K562 (cell line): ENCODE measurements at regions not wholly inside any gene's neighbourhood (a gene's known extent, or its start where the extent isn't known, plus 50 kb on each side); places are given as distances from the start of the nearest gene placed in this dataset.

Experiments used
- ATAC-seq: fragments of 200-7000 bp; cut with Tn5 transposase; 3 replicates; pipeline ENCODE4 v1.9.1; 2020; ENCODE audit warnings: moderate library complexity
- BruUV-seq: library from RNA; stranded (reverse); fragments of 400-500 nt; replicated peaks from 2 replicates; lab custom pipeline; 2021; lab: Mats Ljungman, UMichigan
- CTCF ChIA-PET: fragments of 300-600 bp; formaldehyde crosslinking; extraction: SDS; loops from one replicate; lab custom pipeline; 2021; ENCODE audit warnings: low intra/inter-chr PET ratio; lab: Yijun Ruan, JAX
- POLR2A ChIA-PET: fragments of 300-600, 350-650 bp; sonication (Branson Sonifier 250); formaldehyde crosslinking; extraction: SDS; loops from one replicate; lab custom pipeline; 2021; ENCODE audit warnings: antibody characterized with exemption, inconsistent platforms; lab: Yijun Ruan, JAX
- DNase-seq, 4 experiments: peaks; one replicate each; pipeline versions ENCODE4 v3.0.0 to v3.0.0-alpha.2; 2011 to 2018; ENCODE audit warnings: low spot score in 3 of 4, mixed read lengths in 3 of 4; ENCODE audit errors: extremely low read depth in 1 of 4
- FAIRE-seq: peaks from 2 replicates; lab custom pipeline; 2011; peaks lifted over from hg19 to GRCh38; lab: Jason Lieb, UNC
- H2AFZ ChIP-seq: 2 replicates; pipeline ENCODE4 v1.6.0; 2011; ENCODE audit warnings: low read depth, low read length, control low read depth, inconsistent platforms
- H3K27ac ChIP-seq: fragments of 200-600 bp; 3 replicates; pipeline ENCODE4 v1.8.0; 2011; ENCODE audit warnings: low read depth, mild to moderate bottlenecking, control low read depth, inconsistent platforms, low read length, moderate library complexity, mixed read lengths; ENCODE audit errors: extremely low read depth
- H3K27me3 ChIP-seq, 2 experiments: fragments of 300-600 bp in 1 of 2; 2 replicates in 1 of 2; 3 replicates in 1 of 2; pipeline versions ENCODE4 v1.6.0 to v1.8.0; 2011; ENCODE audit warnings: inconsistent platforms in 2 of 2, low read length in 2 of 2, mild to moderate bottlenecking in 1 of 2, mixed read lengths in 1 of 2, moderate library complexity in 1 of 2; ENCODE audit not compliant: control insufficient read depth in 2 of 2, insufficient read depth in 2 of 2
- H3K36me3 ChIP-seq: fragments of 300-600 bp; 3 replicates; pipeline ENCODE4 v1.8.0; 2011; ENCODE audit warnings: mild to moderate bottlenecking, low read length, inconsistent platforms; ENCODE audit not compliant: control insufficient read depth, insufficient read depth
- H3K4me1 ChIP-seq, 2 experiments: fragments of 200-600 bp in 1 of 2; replicated peaks in 1 of 2; 2 replicates in 1 of 2; 3 replicates in 1 of 2; pipeline versions ENCODE4 v1.5.1 to v1.8.0; 2011; ENCODE audit warnings: inconsistent platforms in 2 of 2, low read length in 2 of 2, mild to moderate bottlenecking in 1 of 2, mixed read lengths in 1 of 2, moderate library complexity in 1 of 2; ENCODE audit not compliant: control insufficient read depth in 2 of 2, insufficient read depth in 2 of 2
- H3K4me2 ChIP-seq: 2 replicates; pipeline ENCODE4 v1.6.1; 2011; ENCODE audit warnings: low read length, control low read depth, inconsistent platforms, mixed read lengths; ENCODE audit not compliant: insufficient read depth
- H3K4me3 ChIP-seq: fragments of 200-600 bp; sonication (generic), shearing (Covaris generic); 2 replicates; pipeline ENCODE4 v1.5.1; 2016; ENCODE audit warnings: control low read depth, inconsistent platforms
- H3K79me2 ChIP-seq: fragments of 200-600 bp; 3 replicates; pipeline ENCODE4 v1.8.0; 2011; ENCODE audit warnings: low read length, inconsistent platforms; ENCODE audit not compliant: control insufficient read depth, insufficient read depth
- H3K9ac ChIP-seq, 2 experiments: 2 replicates each; pipeline versions ENCODE4 v1.6.0 to v1.6.1; 2011; ENCODE audit warnings: low read depth in 2 of 2, low read length in 2 of 2, control low read depth in 1 of 2, inconsistent platforms in 1 of 2, mild to moderate bottlenecking in 1 of 2, mixed read lengths in 1 of 2; ENCODE audit not compliant: insufficient read depth in 1 of 2
- H3K9me1 ChIP-seq: one replicate; pipeline ENCODE4 v1.6.0; 2011; ENCODE audit warnings: inconsistent platforms, mild to moderate bottlenecking, low read length, moderate library complexity; ENCODE audit not compliant: control insufficient read depth, insufficient read depth
- H3K9me3 ChIP-seq: replicated peaks from 2 replicates; pipeline ENCODE4 v1.5.1; 2011; ENCODE audit warnings: low read depth, low read length, inconsistent platforms; ENCODE audit not compliant: control insufficient read depth, insufficient read depth
- H4K20me1 ChIP-seq: replicated peaks from 2 replicates; pipeline ENCODE4 v1.6.1; 2011; ENCODE audit warnings: low read length, inconsistent platforms, mixed read lengths; ENCODE audit not compliant: control insufficient read depth, insufficient read depth
- ARHGAP35 ChIP-seq: fragments of 450-650 bp; IDR thresholded peaks from 2 replicates; pipeline ENCODE4 v1.6.1; 2018; ENCODE audit not compliant: partially characterized antibody
- ATF1 ChIP-seq, 2 experiments: fragments of 450-650 bp in 1 of 2; IDR thresholded peaks; 2 replicates each; pipeline ENCODE4 v1.6.1; 2016; ENCODE audit warnings: missing compliant biosample characterization in 1 of 2, missing genetic modification characterization in 1 of 2
- CBX8 ChIP-seq: fragments of 200-600 bp; sonication (generic); IDR thresholded peaks from 2 replicates; pipeline ENCODE4 v1.6.1; 2012; ENCODE audit warnings: borderline replicate concordance, mixed run types, low read depth, mild to moderate bottlenecking, moderate library complexity, mixed read lengths, low read length, control low read depth, inconsistent platforms; ENCODE audit not compliant: poor library complexity, severe bottlenecking; ENCODE audit errors: extremely low read depth
- CEBPB ChIP-seq: fragments of 450-650 bp; IDR thresholded peaks from 2 replicates; pipeline ENCODE4 v1.6.1; 2016; ENCODE audit warnings: missing genetic modification characterization, missing compliant biosample characterization
- ERF ChIP-seq: fragments of 450-650 bp; formaldehyde crosslinking; IDR thresholded peaks from 2 replicates; pipeline ENCODE4 v1.4.0; 2020; ENCODE audit warnings: mild to moderate bottlenecking, mixed read lengths
- ETS2 ChIP-seq: IDR thresholded peaks from 2 replicates; pipeline ENCODE4 v1.6.1; 2016; ENCODE audit warnings: borderline replicate concordance, missing genetic modification characterization, mild to moderate bottlenecking, moderate library complexity, missing compliant biosample characterization; ENCODE audit not compliant: poor library complexity, severe bottlenecking
- LCOR ChIP-seq: sonication (generic); formaldehyde crosslinking; IDR thresholded peaks from 2 replicates; pipeline ENCODE4 v1.8.0; 2022; ENCODE audit warnings: mild to moderate bottlenecking, missing genetic modification reagents
- NBN ChIP-seq: fragments of 450-650 bp; IDR thresholded peaks from 2 replicates; pipeline ENCODE4 v1.6.1; 2016; ENCODE audit warnings: low read depth, mild to moderate bottlenecking
- NCOA2 ChIP-seq, 2 experiments: fragments of 450-650 bp; IDR thresholded peaks; 2 replicates each; pipeline ENCODE4 v1.6.1; 2018; ENCODE audit warnings: mild to moderate bottlenecking in 2 of 2, moderate library complexity in 1 of 2; ENCODE audit not compliant: partially characterized antibody in 2 of 2
- NR2C1 ChIP-seq, 2 experiments: fragments of 450-650 bp; IDR thresholded peaks; 2 replicates each; pipeline ENCODE4 v1.6.1; 2017; ENCODE audit warnings: mild to moderate bottlenecking in 2 of 2, antibody characterized with exemption in 1 of 2, inconsistent platforms in 1 of 2, missing compliant biosample characterization in 1 of 2, missing genetic modification characterization in 1 of 2
- PURB ChIP-seq: sonication (generic); formaldehyde crosslinking; IDR thresholded peaks from 2 replicates; pipeline ENCODE4 v1.9.0; 2021; ENCODE audit warnings: low read depth, mild to moderate bottlenecking, missing genetic modification reagents
- SIN3A ChIP-seq, 2 experiments: fragments of 150-350 bp in 1 of 2; IDR thresholded peaks; 2 replicates each; pipeline ENCODE4 v1.6.1; 2011 to 2016; ENCODE audit warnings: borderline replicate concordance in 2 of 2, low read depth in 2 of 2, low read length in 2 of 2, mild to moderate bottlenecking in 2 of 2, moderate library complexity in 2 of 2; ENCODE audit not compliant: control insufficient read depth in 1 of 2
- TCF7 ChIP-seq: sonication (generic); IDR thresholded peaks from 2 replicates; pipeline ENCODE4 v1.6.1; 2016; ENCODE audit warnings: antibody characterized with exemption, borderline replicate concordance
- ZBED1 ChIP-seq: IDR thresholded peaks from 2 replicates; pipeline ENCODE4 v1.6.1; 2014
- ZBTB8A ChIP-seq: fragments of 450-650 bp; IDR thresholded peaks from 2 replicates; pipeline ENCODE4 v1.6.1; 2018; ENCODE audit warnings: mild to moderate bottlenecking, moderate library complexity; ENCODE audit not compliant: partially characterized antibody
- ZEB2 ChIP-seq: fragments of 450-650 bp; IDR thresholded peaks from 2 replicates; pipeline ENCODE4 v1.6.1; 2016
- ZNF354B ChIP-seq: fragments of 250-450 bp; sonication (Bioruptor Pico); IDR thresholded peaks from 2 replicates; pipeline ENCODE4 v1.4.0; 2020
- WGBS: fragments of 100-300 bp; shearing (Covaris generic); methylation state at CpG from one replicate; pipeline ENCODE4 v1.1.6; 2016; ENCODE audit warnings: low coverage, mixed read lengths; ENCODE audit not compliant: insufficient coverage; ENCODE audit errors: missing lambda C conversion rate; 5-methylcytosine and 5-hydroxymethylcytosine counted together
- in situ Hi-C: fragments of 300-500 bp; cut with MboI; formaldehyde crosslinking; loops from 4 replicates; pipeline ENCODE4 v1.15.0; 2018; ENCODE audit warnings: inconsistent platforms, mixed read lengths
- intact Hi-C: fragments of 100-400 bp; cut with micrococcal nuclease; formaldehyde crosslinking; loops from 2 replicates; pipeline ENCODE4 v1.14.2; 2022

DNA sequence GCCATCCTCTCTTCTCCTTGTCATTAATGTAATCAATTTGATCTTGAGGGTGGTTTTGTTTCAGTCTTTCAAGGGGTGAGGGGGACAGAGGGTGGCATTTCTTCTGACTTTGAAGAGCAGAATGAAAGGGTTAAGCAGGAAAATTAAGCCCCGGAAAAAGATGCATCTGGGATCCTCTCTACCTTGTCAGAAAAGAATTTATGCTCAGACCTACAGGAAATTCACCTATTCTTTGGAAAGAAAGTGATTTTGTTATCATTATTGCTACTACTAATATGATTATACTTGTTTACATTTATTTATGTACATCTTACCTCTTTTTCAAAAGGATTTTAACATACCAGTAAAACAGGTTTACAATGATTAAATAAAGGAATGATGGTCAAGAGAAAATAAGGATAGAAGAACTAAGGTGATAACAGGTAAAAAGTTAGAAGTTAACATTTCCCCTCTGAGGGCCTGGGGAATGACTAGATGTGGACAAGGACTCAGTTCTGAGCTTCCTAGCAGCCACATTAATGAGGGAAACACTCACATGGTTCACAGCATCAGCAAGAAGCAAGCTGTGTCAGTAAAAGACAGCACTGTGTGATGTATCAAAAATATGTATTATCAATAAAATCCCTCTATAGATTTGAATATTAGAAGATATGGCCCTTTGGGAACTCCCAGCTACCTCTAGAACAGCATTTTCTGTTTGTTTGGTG, 151.4 kb downstream of the MYCN start:
- H2AFZ ChIP-seq: no peak overlapping the region
- FAIRE-seq: no peak
- whole genome bisulfite sequencing: 0% methylated on average over 1 of the region's 1 CpG
- H3K79me2 ChIP-seq: no peaks in the 10 kb centered on the region
- no peaks in the 10 kb centered on the region; the same call in 1 of the 2 replicates for H4K20me1 ChIP-seq
- DNase-seq: no peak
- no peak overlapping the region for H3K9ac ChIP-seq
- BruUV-seq: no TSS peak
- H3K27me3 ChIP-seq: peaks cover 0 to 9% of the 10 kb centered on the region in 2 experiments; a peak in 2 of 5 replicates
- H3K4me2 ChIP-seq: no peak overlapping the region
- no peak for ATAC-seq
- H3K4me3 ChIP-seq: no peak overlapping the region
- TF ChIP-seq CEBPB (tag): no peak
- TF ChIP-seq LCOR (CRISPR knock-in tag): no peak
- no peak for TF ChIP-seq ERF (CRISPR knock-in tag)
- no peak for TF ChIP-seq CBX8
- no peak for TF ChIP-seq SIN3A (IDR thresholded peaks at IDR 0.05; ENCODE audit: borderline replicate concordance in 2 of 2, control insufficient read depth in 1 of 2, low read depth in 2 of 2, low read length in 2 of 2)
- no peak for TF ChIP-seq NBN
- TF ChIP-seq ZEB2: no peak
- TF ChIP-seq ATF1 (CRISPR knock-in tag; IDR thresholded peaks at IDR 0.05): no peak
- no peak for TF ChIP-seq ATF1 (tag; IDR thresholded peaks at IDR 0.05)
- TF ChIP-seq NCOA2 (IDR thresholded peaks at IDR 0.05; ENCODE audit: partially characterized antibody in 2 of 2): no peak
- TF ChIP-seq ETS2: no peak
- TF ChIP-seq PURB (CRISPR knock-in tag): no peak
- TF ChIP-seq ARHGAP35: no peak
- no peak for TF ChIP-seq ZNF354B
- no peak for TF ChIP-seq ZBTB8A
- no peak for TF ChIP-seq NR2C1 (IDR thresholded peaks at IDR 0.05)
- no peak for TF ChIP-seq NR2C1 (tag; IDR thresholded peaks at IDR 0.05)
- no peak for TF ChIP-seq TCF7
- no peak for TF ChIP-seq ZBED1
- CTCF ChIA-PET: no interaction called here
- POLR2A ChIA-PET: no interaction called here
- H3K9me1 ChIP-seq: no peaks in the 10 kb centered on the region
- no peak overlapping the region for H3K27ac ChIP-seq
- H3K4me1 ChIP-seq: 0 out of 5 replicates have a peak, but pooled peaks cover 0 to 3% of the 10 kb centered on the region in 2 experiments
- in situ Hi-C loops (no loop called here), intact Hi-C loops (no loop called here)
- H3K9me3 ChIP-seq: no peaks in the 10 kb centered on the region
- H3K36me3 ChIP-seq: no peaks in the 10 kb centered on the region
